Right renal pelvis (tissue), 4 donors: ENCODE measurements at regions not wholly inside any gene's neighbourhood (a gene's known extent, or its start where the extent isn't known, plus 50 kb on each side); places are given as distances from the start of the nearest gene placed in this dataset.

Experiments used
- DNase-seq, 4 donors: peaks; one replicate each; pipeline ENCODE4 v3.0.0-alpha.2; 2013; ENCODE audit warnings: low read depth in 4 of 4, low spot score in 3 of 4, missing footprints in 1 of 4

GRCh38 chr1:79885101-79885500 is 878.6 kb upstream of the ADGRL4 start:
- no peak for DNase-seq

- no peak for DNase-seq
Measured at GRCh38 chr1:79877086-79877485, 870.6 kb upstream of the ADGRL4 start.

- DNase-seq, result no peak
Measured at GRCh38 chr1:79875187-79875586, 868.7 kb upstream of the ADGRL4 start.

GRCh38 chr1:79874289-79874688 is 867.8 kb upstream of the ADGRL4 start:
- no peak for DNase-seq

GRCh38 chr1:79859212-79859948 is 852.9 kb upstream of the ADGRL4 start:
- no peak for DNase-seq

- no peak for DNase-seq
Measured at GRCh38 chr1:79852004-79852403, 845.5 kb upstream of the ADGRL4 start.

- no peak for DNase-seq
Measured at GRCh38 chr1:79849388-79849787, 842.9 kb upstream of the ADGRL4 start.

- no peak for DNase-seq
Measured at GRCh38 chr1:79848316-79848715, 841.8 kb upstream of the ADGRL4 start.

GRCh38 chr1:79847700-79848099 is 841.2 kb upstream of the ADGRL4 start:
- no peak for DNase-seq

- DNase-seq, result no peak
Measured at GRCh38 chr1:79845936-79846335, 839.4 kb upstream of the ADGRL4 start.

- DNase-seq, result no peak
Measured at GRCh38 chr1:79842811-79843210, 836.3 kb upstream of the ADGRL4 start.

GRCh38 chr1:79839882-79840281 is 833.4 kb upstream of the ADGRL4 start:
- no peak for DNase-seq

GRCh38 chr1:79827446-79827845 is 820.9 kb upstream of the ADGRL4 start:
- no peak for DNase-seq

GRCh38 chr1:79825551-79825950 is 819.0 kb upstream of the ADGRL4 start:
- no peak for DNase-seq

- DNase-seq, result no peak
Measured at GRCh38 chr1:79822053-79822452, 815.5 kb upstream of the ADGRL4 start.

- no peak for DNase-seq
Measured at GRCh38 chr1:79819140-79819539, 812.6 kb upstream of the ADGRL4 start.

GRCh38 chr1:79817031-79817560 is 810.6 kb upstream of the ADGRL4 start:
- no peak for DNase-seq

GRCh38 chr1:79815115-79815514 is 808.6 kb upstream of the ADGRL4 start:
- no peak for DNase-seq

GRCh38 chr1:79811173-79811572 is 804.6 kb upstream of the ADGRL4 start:
- no peak for DNase-seq

- no peak for DNase-seq
Measured at GRCh38 chr1:79808816-79809475, 802.4 kb upstream of the ADGRL4 start.

- no peak for DNase-seq
Measured at GRCh38 chr1:79807816-79808215, 801.3 kb upstream of the ADGRL4 start.

- DNase-seq, result no peak
Measured at GRCh38 chr1:79797487-79797886, 791.0 kb upstream of the ADGRL4 start.
